ENCODE measurements at regions not wholly inside any gene's neighbourhood (a gene's known extent, or its start where the extent isn't known, plus 50 kb on each side); places are given as distances from the start of the nearest gene placed in this dataset.
"Not testable (repeated sequence)": the region's sequence is repeated elsewhere in the genome, so short reads cannot be mapped to it uniquely, and the experiment has no call there.

GRCh38 chr3:88412346-88412745 is 262.6 kb downstream of the C3orf38 start:
- no peak for DNase-seq

DNA sequence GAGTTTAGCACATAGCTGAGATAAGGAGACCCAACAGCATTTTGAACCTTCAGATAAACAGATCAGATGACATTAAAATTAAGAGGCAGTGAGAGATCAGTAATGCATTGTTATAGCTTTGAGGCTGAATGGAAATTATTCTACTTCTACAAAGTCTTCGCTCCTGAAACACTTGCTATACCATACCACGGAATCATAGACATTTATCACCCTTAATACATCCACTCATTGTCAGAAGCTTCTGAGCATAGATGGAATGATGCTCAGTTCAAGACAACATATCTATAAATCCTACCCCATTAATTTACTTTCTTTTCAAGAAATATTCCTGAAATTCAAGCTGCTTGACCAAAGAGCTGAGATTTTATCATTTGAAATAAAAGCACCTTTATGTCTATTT is 266.7 kb downstream of the C3orf38 start:
- no peak for DNase-seq

GRCh38 chr3:88418219-88418618 is 268.5 kb downstream of the C3orf38 start:
- no peak for DNase-seq

DNA sequence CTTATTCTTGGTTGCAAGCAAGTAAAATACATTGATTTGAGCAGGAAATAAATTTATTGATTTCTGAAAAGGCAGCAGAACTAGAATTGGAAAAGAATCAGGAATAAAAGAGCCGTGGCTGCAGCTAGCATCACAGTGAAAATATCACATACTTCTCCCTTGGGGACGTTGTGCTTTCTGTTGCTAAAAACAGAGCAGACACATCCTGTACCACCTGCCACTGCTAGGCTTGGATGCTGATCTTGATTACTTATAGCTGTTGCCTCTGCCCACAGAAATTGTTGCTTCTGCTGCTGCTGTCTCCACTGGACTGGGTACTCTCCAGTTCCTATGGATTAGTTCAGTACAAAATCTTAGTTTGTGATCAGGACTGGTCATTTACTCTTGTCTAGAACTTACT is 283.8 kb downstream of the C3orf38 start:
- peak; percentile 32 for DNase-seq

DNA sequence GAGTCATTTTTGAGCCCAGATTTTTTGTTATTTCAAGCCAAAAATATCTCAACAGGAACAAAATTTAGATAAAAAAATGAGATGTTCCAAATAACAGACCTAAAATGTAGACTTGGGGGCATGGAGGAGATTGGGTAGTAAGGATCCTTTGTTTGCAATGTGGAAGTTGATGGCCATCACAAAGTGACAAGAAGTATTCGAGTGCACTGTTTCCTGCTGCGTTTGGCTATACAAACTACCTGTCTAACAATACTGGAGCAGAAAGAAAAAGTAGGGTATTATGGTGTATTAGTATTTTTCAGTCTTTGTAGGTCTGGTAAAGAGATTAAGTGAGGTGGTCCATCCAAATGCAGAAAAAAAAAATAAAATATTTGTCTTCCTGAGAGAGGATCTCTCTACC is 284.2 kb downstream of the C3orf38 start:
- DNase-seq = no peak

DNA sequence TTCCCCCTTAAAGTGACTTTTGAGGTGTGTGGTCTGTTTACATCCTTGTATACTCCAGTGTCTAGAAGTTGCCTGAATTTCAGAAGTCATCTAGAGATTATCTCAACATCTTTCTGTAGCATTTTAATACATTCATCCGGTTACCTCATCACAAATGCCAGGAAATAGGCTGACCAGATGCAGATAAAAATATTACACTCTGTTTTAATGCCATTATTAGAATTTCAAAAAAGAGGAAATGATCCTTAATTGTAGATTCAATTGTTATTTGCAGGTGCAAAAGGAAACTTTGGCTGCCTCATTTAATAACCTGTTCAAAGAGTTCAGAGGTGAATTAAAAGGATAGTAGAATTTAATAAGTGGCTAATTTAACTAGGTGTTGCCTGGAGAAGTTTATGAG is 290.9 kb downstream of the C3orf38 start:
- DNase-seq = peak; percentile 5

DNA sequence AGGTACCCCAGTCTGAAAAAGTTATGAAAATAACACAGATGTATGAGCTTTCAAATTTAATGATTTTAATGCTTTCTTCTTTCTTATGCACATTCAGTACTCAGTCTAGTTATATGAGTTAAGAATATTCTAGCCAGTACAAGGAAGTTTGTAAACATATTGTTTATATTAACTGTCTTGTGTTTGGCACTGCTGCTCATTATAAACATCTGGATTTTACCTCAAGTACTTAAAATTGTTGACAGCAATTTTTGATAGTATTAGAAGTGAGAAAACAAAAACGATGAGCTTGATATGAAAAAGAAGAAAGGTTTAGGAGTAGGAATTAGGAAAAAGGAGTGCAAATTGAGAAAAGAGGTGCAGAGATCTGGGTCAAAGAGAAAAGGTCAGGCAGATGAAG is 293.3 kb downstream of the C3orf38 start:
- no peak for DNase-seq

DNA sequence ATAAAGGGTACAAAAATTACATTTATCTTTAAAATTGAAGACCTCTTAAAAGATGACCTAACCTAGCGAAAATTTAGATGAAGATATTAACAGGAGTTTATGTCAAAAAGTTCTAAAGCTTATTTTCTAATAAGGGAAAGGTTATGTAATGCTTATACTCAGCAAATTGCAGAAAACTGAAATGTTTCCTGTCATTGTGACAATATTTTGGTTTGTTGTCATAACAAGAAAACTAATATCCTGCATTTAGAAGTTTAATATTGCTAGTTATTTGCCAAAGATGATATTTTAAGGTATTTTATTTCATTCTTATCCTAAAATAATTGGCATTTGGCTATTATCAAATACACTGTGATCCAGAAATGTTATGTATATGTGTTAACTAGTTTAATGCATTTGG is 294.5 kb downstream of the C3orf38 start:
- no peak for DNase-seq

GRCh38 chr3:88452228-88452627 is 302.5 kb downstream of the C3orf38 start:
- no peak for DNase-seq

DNA sequence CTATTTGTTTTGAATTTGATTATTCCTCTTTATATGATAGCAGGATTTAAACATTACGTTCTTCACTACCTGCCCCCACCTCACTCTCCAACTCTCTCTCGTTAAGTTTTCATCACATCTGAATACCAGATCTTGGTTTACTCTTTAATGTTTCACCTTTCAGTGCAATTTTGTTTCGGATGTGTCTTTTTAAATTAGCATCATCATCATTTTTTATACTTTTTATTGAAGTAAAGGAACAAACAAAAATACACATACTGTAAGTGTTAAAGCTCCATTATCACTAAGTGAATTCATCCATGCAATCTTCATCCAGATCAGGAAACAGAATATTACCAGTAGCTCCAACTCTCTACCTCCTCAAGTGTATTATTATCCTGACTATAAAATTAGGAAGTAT is 310.6 kb downstream of the C3orf38 start:
- DNase-seq = no peak

DNA sequence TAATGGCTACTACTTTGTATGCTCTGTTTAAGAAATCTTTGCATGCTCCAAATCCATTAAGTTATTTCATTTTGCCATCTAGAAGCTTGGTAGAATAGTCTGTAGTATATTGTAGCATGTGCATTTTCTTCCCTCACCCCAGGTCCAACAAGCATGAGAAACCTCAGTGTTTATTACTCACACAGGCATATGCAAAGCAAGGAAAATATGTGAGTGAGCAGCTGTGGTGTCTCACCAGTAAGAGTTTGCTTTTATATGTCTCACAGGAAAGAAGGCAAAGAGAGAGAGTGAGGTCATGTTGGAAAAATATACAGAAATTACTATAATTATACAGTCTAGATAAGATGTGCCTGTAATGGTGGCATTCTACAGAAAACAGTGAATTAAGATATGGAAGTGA is 312.5 kb downstream of the C3orf38 start:
- no peak for DNase-seq

GRCh38 chr3:88467191-88467590 is 317.4 kb downstream of the C3orf38 start:
- no peak for DNase-seq

- no peak for DNase-seq
Measured at GRCh38 chr3:88469216-88469615, 319.5 kb downstream of the C3orf38 start.

DNA sequence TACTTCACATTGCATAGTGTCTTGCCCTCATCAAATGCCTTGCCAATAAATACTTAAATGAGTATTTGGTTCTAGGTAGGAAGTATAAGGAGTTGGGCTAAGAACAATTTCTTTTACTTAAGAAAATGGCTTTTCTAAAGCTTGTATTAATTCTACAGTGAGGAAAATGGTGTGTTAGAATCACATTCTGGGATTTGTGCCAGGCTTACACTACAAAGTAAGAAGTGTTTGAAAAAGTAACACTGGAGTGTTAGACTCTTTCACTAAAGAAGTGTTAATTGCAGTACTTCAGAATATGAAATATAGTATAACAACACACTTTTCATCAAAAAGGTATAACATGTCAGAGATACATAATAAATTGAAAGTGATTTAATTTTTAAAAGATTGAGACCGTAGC is 328.7 kb downstream of the C3orf38 start:
- DNase-seq = no peak

DNA sequence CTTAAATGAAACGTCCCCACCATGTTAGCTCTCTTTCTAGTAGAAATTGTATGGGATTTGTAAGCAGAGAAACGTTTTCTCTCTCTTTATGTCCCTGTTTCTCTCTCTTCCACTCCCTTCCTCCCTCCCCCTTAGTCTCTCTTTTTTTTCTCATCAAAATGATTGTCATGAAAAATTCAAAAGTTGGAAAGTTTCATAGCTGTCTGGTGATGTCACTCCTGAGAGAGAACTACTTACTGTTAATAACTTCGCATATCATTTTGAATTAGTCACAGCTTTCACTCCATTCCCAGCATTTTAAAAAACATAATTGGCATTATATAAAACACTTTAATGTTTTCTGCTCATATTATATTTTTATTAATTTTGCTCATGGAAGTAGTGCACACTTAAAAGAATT is 331.1 kb downstream of the C3orf38 start:
- no peak for DNase-seq

DNA sequence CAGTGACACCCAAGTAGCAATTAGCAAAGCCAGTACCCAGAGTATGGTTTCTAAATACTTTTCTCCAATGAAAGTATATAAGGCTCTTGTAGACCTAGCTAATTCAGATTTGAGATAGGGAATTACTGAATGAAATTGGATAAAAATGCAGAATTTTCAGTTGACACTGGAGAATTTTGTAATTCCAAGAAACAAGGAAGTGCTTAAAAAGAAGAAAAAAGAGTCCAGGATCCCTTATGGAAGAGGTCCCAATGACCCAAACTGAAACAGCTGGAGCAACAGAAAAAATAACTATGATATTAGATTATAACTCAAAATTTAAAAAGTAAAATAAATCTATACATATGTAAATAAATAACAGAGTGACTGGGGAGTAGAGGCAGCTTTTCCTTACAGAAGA is 335.2 kb downstream of the C3orf38 start:
- no peak for DNase-seq

DNA sequence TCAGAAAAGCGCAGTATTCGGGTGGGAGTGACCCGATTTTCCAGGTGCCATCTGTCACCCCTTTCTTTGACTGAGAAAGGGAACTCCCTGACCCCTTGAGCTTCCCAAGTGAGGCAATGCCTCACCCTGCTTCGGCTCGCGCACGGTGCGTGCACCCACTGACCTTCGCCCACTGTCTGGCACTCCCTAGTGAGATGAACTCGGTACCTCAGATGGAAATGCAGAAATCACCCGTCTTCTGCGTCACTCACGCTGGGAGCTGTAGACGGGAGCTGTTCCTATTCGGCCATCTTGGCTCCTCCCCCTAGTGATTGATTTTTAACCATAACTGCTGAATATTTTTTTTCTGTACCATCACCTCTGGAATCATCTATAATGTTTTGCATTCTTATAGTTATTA is 359.1 kb downstream of the C3orf38 start:
- not testable (repeated sequence) for DNase-seq

DNA sequence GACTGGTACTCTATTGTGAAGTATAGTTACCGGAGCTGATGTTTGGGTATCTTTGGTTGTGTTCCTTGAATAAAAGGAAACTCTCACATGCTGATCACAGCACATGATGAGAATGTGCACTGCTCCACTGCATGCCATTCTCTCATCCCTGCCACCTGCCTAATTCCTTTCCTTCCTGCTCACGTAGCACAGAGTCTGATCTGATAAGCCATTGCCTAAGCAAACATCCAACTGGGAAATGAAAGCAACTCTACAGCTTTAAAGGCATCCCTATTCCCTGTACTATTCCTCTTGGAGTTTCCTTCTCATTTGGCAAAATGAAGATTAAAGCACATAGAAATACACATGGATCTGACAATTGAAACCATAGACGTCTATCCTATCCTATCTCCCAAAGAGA is 359.8 kb downstream of the C3orf38 start:
- DNase-seq = no peak

- DNase-seq = no peak
Measured at GRCh38 chr3:88528494-88528893, 378.7 kb downstream of the C3orf38 start.

DNA sequence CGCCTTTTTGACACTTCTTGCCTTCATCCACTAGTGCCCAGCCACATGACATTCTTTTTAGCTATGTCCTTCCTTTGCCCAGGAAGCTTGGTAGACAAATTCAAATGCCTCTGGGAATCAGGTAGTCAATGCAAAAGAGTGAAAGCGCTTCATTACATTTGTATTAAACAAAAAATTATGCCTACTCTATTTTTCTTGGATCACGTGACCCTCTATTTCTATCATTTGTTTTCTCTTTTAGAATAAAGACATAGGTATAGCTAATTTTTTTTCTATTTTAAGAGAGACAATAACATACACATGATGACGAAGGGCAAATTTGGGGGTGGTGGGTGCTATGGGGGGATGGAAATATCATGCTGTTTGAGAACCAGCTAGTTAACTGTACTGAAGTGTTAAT is 384.8 kb downstream of the C3orf38 start:
- no peak for DNase-seq

DNA sequence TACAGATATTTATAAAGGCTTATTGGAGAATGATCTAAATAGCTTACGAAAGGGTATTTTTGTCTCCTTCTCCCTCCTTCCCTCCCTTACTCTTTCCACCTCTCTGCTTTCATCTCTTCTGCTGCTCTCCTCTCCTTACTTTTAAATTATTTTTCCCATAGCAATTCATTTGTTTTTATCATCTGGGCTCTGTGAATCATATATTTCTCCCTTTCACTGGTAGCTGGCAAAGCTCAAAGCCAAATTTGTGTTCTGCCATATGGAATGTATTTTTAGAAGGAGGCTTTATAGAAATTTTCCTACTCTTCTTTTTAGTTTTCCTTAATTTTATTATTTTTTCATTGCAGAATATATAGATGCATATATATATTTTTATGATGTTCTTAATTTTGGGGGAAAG is 385.8 kb downstream of the C3orf38 start:
- no peak for DNase-seq

- DNase-seq = no peak
Measured at GRCh38 chr3:88542916-88543315, 393.2 kb downstream of the C3orf38 start.

- no peak for DNase-seq
Measured at GRCh38 chr3:88572450-88572849, 422.7 kb downstream of the C3orf38 start.

GRCh38 chr3:88573472-88573871 is 423.7 kb downstream of the C3orf38 start:
- DNase-seq = no peak

DNA sequence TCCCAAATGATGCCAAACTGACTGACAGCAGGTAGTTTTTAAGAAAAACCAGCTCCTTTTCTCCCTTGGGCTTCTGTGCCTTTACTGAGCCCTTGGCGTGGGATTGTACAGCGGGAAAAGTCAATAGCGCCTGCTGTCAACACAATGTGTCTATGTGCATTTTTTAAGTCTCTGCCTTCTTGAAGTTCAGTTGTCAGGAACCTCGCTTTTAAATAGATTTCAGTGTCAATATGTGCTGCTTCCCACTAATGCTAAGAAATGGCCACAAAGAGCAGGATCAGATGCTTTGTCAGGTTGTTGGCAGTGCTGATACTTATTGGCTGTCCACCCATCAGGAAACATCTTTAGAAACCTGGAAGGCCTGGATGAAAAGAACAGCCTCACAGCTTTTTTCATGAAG is 424.4 kb downstream of the C3orf38 start:
- no peak for DNase-seq

GRCh38 chr3:88584451-88584850 is 434.7 kb downstream of the C3orf38 start:
- DNase-seq = no peak
